ENCODE measurements at regions not wholly inside any gene's neighbourhood (a gene's known extent, or its start where the extent isn't known, plus 50 kb on each side); places are given as distances from the start of the nearest gene placed in this dataset.

- no peak for TF ChIP-seq JUND (IDR thresholded peaks at IDR 0.05; ENCODE audit: low read depth)
- peak; percentile 19 to 80 for DNase-seq (ENCODE audit: low read depth in 1 of 2, low spot score in 1 of 2)
- in situ Hi-C loops (cut with HindIII; ENCODE audit: low pct_unique_long_range_greater_than_20kb, low sequenced_read_pairs) = no loop called here
Measured at GRCh38 chr13:99436686-99437416, 64.4 kb upstream of the TM9SF2 start.

- in situ Hi-C loops (cut with HindIII; ENCODE audit: low pct_unique_long_range_greater_than_20kb, low sequenced_read_pairs) = no loop called here
- no peak for TF ChIP-seq JUND (IDR thresholded peaks at IDR 0.05; ENCODE audit: low read depth)
- no peak for DNase-seq (ENCODE audit: low read depth in 1 of 2, low spot score in 1 of 2)
Measured at GRCh38 chr13:99439048-99439447, 62.2 kb upstream of the TM9SF2 start.

- in situ Hi-C loops (cut with HindIII; ENCODE audit: low pct_unique_long_range_greater_than_20kb, low sequenced_read_pairs) = no loop called here
- DNase-seq (ENCODE audit: low read depth in 1 of 2, low spot score in 1 of 2) = no peak
- no peak for TF ChIP-seq JUND (IDR thresholded peaks at IDR 0.05; ENCODE audit: low read depth)
Measured at GRCh38 chr13:99439850-99440604, 61.2 kb upstream of the TM9SF2 start.

GRCh38 chr13:99442273-99442895, 58.9 kb upstream of the TM9SF2 start:
- peak; percentile 18 to 62 for DNase-seq (ENCODE audit: low read depth in 1 of 2, low spot score in 1 of 2)
- no peak for TF ChIP-seq JUND (IDR thresholded peaks at IDR 0.05; ENCODE audit: low read depth)
- in situ Hi-C loops (cut with HindIII; ENCODE audit: low pct_unique_long_range_greater_than_20kb, low sequenced_read_pairs) = no loop called here

GRCh38 chr13:99446242-99446641, 55.0 kb upstream of the TM9SF2 start:
- peak in 1 of 2 experiments; percentile 30 for DNase-seq (ENCODE audit: low read depth in 1 of 2, low spot score in 1 of 2)

GRCh38 chr13:99448546-99448945, 52.7 kb upstream of the TM9SF2 start:
- TF ChIP-seq JUND (IDR thresholded peaks at IDR 0.05; ENCODE audit: low read depth) = no peak
- in situ Hi-C loops (cut with HindIII; ENCODE audit: low pct_unique_long_range_greater_than_20kb, low sequenced_read_pairs) = no loop called here
- no peak for DNase-seq (ENCODE audit: low read depth in 1 of 2, low spot score in 1 of 2)

More at GRCh38 chr13:99446242-99446641, 55.0 kb upstream of the TM9SF2 start:
- in situ Hi-C loops (cut with HindIII; ENCODE audit: low pct_unique_long_range_greater_than_20kb, low sequenced_read_pairs) = no loop called here
- no peak for TF ChIP-seq JUND (IDR thresholded peaks at IDR 0.05; ENCODE audit: low read depth)

- no peak for DNase-seq (ENCODE audit: low read depth in 1 of 2, low spot score in 1 of 2)
- in situ Hi-C loops (cut with HindIII; ENCODE audit: low pct_unique_long_range_greater_than_20kb, low sequenced_read_pairs) = no loop called here
- no peak for TF ChIP-seq JUND (IDR thresholded peaks at IDR 0.05; ENCODE audit: low read depth)
Measured at GRCh38 chr13:99450416-99450815, 50.9 kb upstream of the TM9SF2 start.
